ENCODE measurements at regions not wholly inside any gene's neighbourhood (a gene's known extent, or its start where the extent isn't known, plus 50 kb on each side); places are given as distances from the start of the nearest gene placed in this dataset.

DNA sequence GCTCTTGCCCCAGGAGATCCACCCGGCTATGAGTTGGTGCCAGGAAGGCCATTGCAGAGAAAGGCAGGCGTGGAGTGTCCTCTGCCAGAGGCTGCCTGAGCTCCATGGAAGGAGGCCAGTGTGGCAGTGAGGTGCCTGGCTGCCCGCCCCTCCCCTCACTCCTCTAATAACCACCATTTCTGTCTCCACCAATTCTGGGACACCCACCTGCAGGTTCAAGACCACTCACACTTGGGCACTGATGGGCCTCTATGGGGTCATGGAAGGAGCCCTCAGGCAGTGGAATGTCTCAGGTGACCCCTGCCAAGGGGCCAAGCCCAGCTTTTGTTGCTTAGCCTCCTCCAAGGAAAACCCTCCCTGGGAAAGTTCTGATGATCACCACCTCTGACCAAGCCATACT is 731.6 kb downstream of the MATN1 start:
- H3K4me3 ChIP-seq (ENCODE audit: low read depth, low read length), result no peak overlapping the region
- no peak for DNase-seq (ENCODE audit: low read depth)
- in situ Hi-C loops (cut with HindIII; ENCODE audit: low sequenced_read_pairs), result no loop called here
- TF ChIP-seq, protein P1, sequence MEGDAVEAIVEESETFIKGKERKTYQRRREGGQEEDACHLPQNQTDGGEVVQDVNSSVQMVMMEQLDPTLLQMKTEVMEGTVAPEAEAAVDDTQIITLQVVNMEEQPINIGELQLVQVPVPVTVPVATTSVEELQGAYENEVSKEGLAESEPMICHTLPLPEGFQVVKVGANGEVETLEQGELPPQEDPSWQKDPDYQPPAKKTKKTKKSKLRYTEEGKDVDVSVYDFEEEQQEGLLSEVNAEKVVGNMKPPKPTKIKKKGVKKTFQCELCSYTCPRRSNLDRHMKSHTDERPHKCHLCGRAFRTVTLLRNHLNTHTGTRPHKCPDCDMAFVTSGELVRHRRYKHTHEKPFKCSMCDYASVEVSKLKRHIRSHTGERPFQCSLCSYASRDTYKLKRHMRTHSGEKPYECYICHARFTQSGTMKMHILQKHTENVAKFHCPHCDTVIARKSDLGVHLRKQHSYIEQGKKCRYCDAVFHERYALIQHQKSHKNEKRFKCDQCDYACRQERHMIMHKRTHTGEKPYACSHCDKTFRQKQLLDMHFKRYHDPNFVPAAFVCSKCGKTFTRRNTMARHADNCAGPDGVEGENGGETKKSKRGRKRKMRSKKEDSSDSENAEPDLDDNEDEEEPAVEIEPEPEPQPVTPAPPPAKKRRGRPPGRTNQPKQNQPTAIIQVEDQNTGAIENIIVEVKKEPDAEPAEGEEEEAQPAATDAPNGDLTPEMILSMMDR (IDR thresholded peaks at IDR 0.05; ENCODE audit: low read depth, low read length, missing control alignments), result no peak

DNA sequence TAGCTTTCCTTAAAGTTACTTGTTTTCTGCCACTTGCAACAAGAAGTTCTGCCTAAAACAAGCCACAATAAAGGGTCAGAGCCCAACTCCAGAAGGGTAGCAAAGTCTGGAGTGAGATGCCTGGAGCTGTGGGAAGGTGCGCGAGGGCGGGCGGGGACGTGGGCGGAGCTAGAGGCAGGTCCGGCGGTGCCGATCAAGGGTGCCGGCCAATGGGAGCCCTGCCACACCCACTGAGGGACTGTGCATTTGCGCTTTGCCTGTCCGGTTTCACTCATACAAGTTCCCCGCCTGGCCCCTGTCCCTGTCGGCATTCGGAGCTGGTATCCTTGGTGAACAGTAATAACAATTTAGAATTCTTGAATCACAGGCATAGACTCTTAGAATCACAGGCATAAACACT is 732.4 kb downstream of the MATN1 start:
- H3K4me3 ChIP-seq (ENCODE audit: low read depth, low read length), result no peak overlapping the region
- no peak for DNase-seq (ENCODE audit: low read depth)
- TF ChIP-seq, protein P1 (IDR thresholded peaks at IDR 0.05; ENCODE audit: low read depth, low read length, missing control alignments), result no peak
- in situ Hi-C loops (cut with HindIII; ENCODE audit: low sequenced_read_pairs), result no loop called here

DNA sequence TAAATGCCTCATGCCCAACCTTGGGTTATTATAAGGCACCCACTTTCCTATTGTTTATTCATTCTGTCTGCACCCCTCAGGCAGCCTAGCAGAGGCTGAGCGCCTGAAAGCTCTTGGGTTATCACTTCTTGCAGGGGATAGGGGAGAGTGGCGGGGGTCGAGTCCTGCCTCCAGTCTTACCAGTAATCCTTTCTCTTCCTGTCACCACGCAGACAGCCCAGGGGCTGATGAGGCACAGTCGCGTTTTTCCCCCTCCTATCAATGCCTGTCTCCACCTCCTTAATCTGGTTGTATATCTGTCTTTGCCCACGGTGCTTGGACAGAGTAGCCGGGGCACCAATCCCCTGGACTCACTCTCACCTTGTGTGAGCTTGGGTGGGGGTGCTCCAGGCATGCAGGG is 733.1 kb downstream of the MATN1 start:
- H3K4me3 ChIP-seq (ENCODE audit: low read depth, low read length), result no peak overlapping the region
- TF ChIP-seq, protein P1 (IDR thresholded peaks at IDR 0.05; ENCODE audit: low read depth, low read length, missing control alignments), result no peak
- in situ Hi-C loops (cut with HindIII; ENCODE audit: low sequenced_read_pairs), result no loop called here
- no peak for DNase-seq (ENCODE audit: low read depth)

DNA sequence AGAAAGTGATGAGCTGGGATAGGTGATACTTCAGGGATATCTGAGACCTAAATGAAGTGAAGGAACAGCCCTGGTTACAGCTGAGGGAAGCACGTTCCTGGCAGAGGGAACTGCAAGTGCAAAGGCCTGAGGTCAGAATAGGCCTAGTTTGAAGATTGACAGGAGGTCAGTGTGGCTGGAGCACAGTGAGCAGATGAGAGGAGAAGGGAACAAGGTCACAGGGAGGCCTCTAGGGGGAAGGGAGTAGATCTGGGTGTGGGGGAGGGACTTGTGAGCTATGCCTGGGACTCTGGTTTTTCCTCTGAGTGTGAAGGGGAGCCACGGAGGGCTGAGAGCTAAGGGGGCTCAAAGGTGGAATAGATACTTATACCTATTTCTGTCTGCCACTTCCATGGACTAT is 736.4 kb downstream of the MATN1 start:
- TF ChIP-seq, protein P1 (IDR thresholded peaks at IDR 0.05; ENCODE audit: low read depth, low read length, missing control alignments), result no peak
- H3K4me3 ChIP-seq (ENCODE audit: low read depth, low read length), result no peak overlapping the region
- DNase-seq (ENCODE audit: low read depth), result no peak
- in situ Hi-C loops (cut with HindIII; ENCODE audit: low sequenced_read_pairs), result no loop called here

DNA sequence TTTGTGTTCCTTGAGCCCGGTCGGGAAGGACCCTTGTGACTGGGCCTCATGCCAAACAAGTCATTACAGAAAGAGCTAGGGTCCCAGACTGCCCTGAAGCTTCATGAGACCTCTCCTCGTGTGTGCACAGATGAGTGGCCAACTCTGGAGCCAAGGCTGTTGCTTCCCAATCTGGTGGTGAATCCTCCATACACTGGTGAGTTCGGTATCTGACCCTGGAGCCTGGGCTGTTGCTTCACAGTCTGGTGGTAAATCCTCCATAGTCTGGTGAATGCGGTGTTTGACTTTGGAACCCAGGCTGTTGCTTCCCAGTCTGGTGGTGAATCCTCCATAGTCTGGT is 737.8 kb downstream of the MATN1 start:
- in situ Hi-C loops (cut with HindIII; ENCODE audit: low sequenced_read_pairs), result no loop called here
- H3K4me3 ChIP-seq (ENCODE audit: low read depth, low read length), result no peak overlapping the region
- TF ChIP-seq, protein P1 (IDR thresholded peaks at IDR 0.05; ENCODE audit: low read depth, low read length, missing control alignments), result no peak
- DNase-seq (ENCODE audit: low read depth), result no peak

DNA sequence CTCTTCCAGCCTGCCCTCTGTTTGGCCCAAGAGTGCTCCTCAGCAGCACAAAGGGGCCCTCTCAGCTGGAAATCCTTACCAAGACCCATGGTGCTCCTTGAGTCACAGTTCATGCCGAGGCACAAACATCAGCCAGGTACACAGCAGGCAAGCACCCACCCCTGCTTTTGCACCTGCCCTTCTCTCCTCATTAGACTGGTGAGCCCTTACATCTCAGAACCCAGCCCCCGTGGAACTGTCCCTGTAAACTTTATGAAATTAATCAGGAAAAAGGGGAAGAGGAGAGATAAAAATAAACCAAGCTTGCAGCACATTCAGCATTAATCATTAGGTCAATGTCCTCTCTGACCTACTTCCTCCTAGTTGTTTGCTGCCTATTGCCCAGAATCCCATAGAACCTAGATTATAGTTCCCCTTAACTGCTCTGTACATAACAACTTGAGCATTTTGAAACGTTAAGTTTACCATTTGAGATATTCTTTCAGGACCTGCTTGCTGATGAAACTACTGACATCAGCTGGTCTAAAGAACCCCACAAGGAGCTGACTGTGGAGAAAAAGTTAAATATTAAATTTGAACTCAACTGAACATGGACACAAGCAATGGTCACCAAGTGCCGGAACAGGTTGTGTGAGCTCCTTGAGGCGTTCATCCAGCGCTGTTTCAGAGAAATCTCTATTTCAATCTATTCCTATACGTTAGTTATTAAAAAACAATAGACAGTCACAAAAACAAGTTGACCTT is 738.4 kb downstream of the MATN1 start:
- in situ Hi-C loops (cut with HindIII; ENCODE audit: low sequenced_read_pairs), result no loop called here
- H3K4me3 ChIP-seq (ENCODE audit: low read depth, low read length), result no peak overlapping the region
- DNase-seq (ENCODE audit: low read depth), result no peak
- TF ChIP-seq, protein P1 (IDR thresholded peaks at IDR 0.05; ENCODE audit: low read depth, low read length, missing control alignments), result no peak
